ENCODE measurements at regions not wholly inside any gene's neighbourhood (a gene's known extent, or its start where the extent isn't known, plus 50 kb on each side); places are given as distances from the start of the nearest gene placed in this dataset.
"Not testable (repeated sequence)": the region's sequence is repeated elsewhere in the genome, so short reads cannot be mapped to it uniquely, and the experiment has no call there.

GRCh38 chr4:169934794-169935429, 91.3 kb downstream of the MFAP3L start:
- DNase-seq (ENCODE audit: low read depth): no peak

- no peak for DNase-seq (ENCODE audit: low read depth)
Measured at GRCh38 chr4:169933531-169933930, 92.7 kb downstream of the MFAP3L start.

- no peak for DNase-seq (ENCODE audit: low read depth)
Measured at GRCh38 chr4:169931964-169932363, 94.2 kb downstream of the MFAP3L start.

- DNase-seq (ENCODE audit: low read depth): not testable (repeated sequence)
Measured at GRCh38 chr4:169930755-169931154, 95.4 kb downstream of the MFAP3L start.

- DNase-seq (ENCODE audit: low read depth): no peak
Measured at GRCh38 chr4:169927280-169927679, 98.9 kb downstream of the MFAP3L start.

- DNase-seq (ENCODE audit: low read depth): no peak
Measured at GRCh38 chr4:169925678-169926077, 100.5 kb downstream of the MFAP3L start.

- DNase-seq (ENCODE audit: low read depth): peak; percentile 32
Measured at GRCh38 chr4:169922632-169923276, 103.4 kb downstream of the MFAP3L start.

- DNase-seq (ENCODE audit: low read depth): no peak
Measured at GRCh38 chr4:169921732-169922131, 104.5 kb downstream of the MFAP3L start.

- no peak for DNase-seq (ENCODE audit: low read depth)
Measured at GRCh38 chr4:169921237-169921636, 105.0 kb downstream of the MFAP3L start.

- not testable (repeated sequence) for DNase-seq (ENCODE audit: low read depth)
Measured at GRCh38 chr4:169919194-169920124, 106.7 kb downstream of the MFAP3L start.

GRCh38 chr4:169915545-169915944, 110.7 kb downstream of the MFAP3L start:
- no peak for DNase-seq (ENCODE audit: low read depth)

GRCh38 chr4:169914866-169915265, 111.3 kb downstream of the MFAP3L start:
- no peak for DNase-seq (ENCODE audit: low read depth)

GRCh38 chr4:169912996-169913395, 113.2 kb downstream of the MFAP3L start:
- DNase-seq (ENCODE audit: low read depth): no peak

- no peak for DNase-seq (ENCODE audit: low read depth)
Measured at GRCh38 chr4:169909897-169910296, 116.3 kb downstream of the MFAP3L start.

GRCh38 chr4:169909479-169909878, 116.7 kb downstream of the MFAP3L start:
- DNase-seq (ENCODE audit: low read depth): no peak

GRCh38 chr4:169907705-169908104, 118.5 kb downstream of the MFAP3L start:
- no peak for DNase-seq (ENCODE audit: low read depth)

- no peak for DNase-seq (ENCODE audit: low read depth)
Measured at GRCh38 chr4:169906821-169907220, 119.4 kb downstream of the MFAP3L start.

- DNase-seq (ENCODE audit: low read depth): no peak
Measured at GRCh38 chr4:169906104-169906503, 120.1 kb downstream of the MFAP3L start.

- DNase-seq (ENCODE audit: low read depth): no peak
Measured at GRCh38 chr4:169902658-169903345, 123.4 kb downstream of the MFAP3L start.

GRCh38 chr4:169900241-169900845, 125.9 kb downstream of the MFAP3L start:
- peak; percentile 60 for DNase-seq (ENCODE audit: low read depth)

- peak; percentile 99 for DNase-seq (ENCODE audit: low read depth)
Measured at GRCh38 chr4:169899295-169899694, 126.9 kb downstream of the MFAP3L start.
